DMS153 treated with DMSO at 0.1 percent for 48 hours (cell line): ENCODE measurements at regions not wholly inside any gene's neighbourhood (a gene's known extent, or its start where the extent isn't known, plus 50 kb on each side); places are given as distances from the start of the nearest gene placed in this dataset.
"Not testable (repeated sequence)": the region's sequence is repeated elsewhere in the genome, so short reads cannot be mapped to it uniquely, and the experiment has no call there.

Experiments
- DNase-seq: peaks from one replicate; lab custom pipeline; 2025; ENCODE audit not compliant: unreplicated experiment; lab: John Stamatoyannopoulos, UW

DNA sequence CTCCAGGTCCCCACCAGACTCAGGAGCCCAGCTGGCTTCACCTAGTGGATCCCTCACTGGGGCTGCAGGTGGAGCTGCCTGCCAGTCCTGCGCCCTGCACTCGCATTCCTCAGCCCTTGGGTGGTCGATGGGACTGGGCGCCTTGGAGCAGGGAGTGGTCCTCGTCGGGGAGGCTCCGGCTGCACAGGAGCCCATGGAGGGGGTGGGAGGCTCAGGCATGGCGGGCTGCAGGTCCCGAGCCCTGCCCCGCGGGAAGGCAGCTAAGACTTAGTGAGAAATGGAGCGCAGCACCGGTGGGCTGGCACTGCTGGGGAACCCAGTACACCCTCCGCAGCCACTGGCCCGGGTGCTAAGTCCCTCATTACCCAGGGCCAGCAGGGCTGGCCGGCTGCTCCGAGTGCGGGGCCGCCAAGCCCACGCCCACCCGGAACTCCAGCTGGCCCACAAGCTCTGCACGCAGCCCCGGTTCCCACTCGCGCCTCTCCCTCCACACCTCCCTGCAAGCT lies 203.4 kb downstream of the DSC3 start:
- not testable (repeated sequence) for DNase-seq

DNA sequence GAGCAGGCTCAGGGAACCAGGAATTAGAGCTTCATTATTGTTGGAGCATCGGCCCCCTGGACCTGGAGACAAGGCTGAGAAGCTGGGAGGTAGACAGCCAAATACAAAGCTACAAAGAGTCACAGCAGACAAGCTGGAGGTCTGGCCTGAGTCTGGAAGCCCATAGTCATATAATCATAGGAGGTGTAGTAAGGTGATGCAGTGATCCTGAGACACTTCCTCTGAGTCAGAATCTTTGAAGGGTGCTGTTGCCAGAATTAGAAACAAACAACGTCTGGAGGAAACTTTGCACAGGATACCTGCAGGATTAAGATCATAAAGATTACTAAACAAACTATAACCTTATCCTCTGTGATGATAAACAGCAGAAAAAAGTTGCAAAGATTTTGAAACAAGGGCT lies 213.8 kb downstream of the DSC3 start:
- DNase-seq = no peak

DNA sequence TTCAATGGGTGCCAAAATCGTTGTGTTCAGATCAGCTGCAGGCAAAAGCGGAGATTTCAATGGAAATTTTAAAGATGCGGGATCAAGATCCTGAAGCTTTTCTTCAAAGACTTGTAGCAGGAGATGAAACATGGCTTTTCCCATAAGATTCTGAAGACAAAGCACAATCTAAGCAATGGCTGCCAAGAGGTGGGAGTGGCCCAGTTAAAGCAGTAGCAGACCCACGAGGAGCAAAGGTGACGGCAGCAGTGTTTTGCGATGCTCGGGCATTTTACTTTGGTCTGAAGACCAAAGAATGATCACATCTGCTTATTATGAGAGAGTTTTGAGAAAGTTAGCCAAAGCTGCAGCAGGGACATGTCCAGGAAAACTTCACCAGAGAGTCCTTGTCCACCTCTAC lies 222.9 kb downstream of the DSC3 start:
- no peak for DNase-seq

DNA sequence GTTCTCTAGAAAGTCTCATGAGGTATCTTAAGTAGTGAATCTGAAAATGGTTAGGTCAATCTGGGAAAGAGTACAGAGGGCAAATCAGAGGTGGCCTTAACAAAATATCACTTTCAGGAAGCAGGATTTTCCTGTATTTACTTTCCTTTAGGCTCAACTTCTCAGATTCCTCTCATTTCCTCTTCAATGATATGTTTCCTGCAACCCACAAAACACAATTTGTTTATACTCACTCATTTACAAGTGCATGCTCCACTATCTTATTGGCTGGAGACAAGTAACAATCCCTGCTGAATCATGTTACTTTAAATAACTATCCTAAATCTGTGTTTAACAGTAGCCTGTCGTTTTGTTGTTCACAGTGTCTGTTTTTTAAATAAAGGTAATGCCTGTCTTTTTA lies 228.1 kb downstream of the DSC3 start:
- no peak for DNase-seq

DNA sequence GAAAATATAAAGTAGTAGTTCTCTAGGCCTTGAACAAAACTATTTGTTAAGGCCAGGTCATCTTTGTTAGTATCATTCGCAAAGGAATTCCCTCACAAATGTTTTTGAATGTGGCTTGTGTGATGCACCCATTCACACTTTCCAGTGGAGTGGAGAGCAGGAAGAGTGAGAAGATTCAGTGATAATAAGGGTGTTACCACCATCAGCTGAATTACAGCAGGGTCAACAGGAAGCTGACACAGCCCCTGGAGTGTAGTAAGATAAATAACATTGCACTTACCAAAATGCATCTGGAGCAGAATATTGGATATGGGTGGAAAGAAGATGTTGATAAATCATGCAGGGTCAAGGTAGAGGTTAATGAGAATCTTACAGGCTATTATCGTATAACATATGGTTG lies 231.0 kb downstream of the DSC3 start:
- DNase-seq = no peak

DNA sequence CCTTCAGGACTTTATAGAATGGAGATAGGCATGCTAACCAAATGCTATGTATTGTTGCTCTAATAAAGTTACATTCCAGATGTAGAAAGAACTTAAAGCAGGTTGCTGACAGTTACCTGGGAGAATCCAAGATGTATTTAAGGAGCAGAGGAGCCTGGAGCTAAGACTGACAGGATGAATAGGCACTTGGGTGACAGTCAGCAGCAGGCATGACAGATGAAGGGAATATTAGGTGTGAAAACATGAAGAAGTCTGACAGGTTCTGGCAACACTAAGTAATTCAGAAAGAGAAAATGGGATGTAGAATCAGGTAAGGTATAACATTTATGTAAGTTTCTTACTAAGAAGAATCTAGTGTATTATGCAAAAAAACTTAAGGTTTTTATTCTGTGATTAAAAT lies 232.0 kb downstream of the DSC3 start:
- DNase-seq = no peak

DNA sequence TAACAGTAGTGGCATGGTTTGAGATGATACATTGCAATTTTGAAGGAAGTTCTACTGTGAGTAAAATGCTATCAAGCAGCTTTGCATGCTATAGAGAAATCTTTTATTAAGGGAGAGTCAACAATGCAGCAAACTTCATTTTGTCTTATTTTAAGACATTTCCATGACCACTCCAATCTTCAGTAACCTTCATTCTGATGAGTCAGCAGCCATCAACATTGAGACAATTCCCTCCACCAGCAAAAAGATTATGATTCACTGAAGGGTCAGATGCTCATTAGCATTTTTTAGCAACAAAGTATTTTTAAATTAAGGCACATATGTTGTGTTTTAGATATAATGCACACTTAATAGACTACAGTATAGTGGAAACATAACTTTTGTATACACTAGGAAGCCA lies 235.7 kb downstream of the DSC3 start:
- no peak for DNase-seq

DNA sequence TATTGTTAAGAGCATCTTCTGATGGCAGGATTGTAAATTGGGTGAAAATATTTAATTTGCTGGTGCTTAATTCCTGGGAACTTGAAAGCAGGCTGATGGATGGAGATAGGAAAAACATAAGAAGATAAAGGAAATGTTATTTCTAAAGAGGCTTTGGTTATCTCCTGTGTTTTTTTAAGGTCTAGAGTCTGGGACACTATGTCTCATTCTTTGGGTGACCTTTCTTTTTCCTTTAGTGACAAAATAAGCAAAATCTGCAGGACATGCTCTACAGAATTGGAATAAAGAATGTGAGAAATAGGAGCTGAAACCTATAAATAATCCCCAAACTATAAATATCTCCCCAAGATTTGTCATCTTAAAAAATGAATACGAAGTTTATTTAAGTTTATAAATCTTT lies 241.7 kb downstream of the DSC3 start:
- DNase-seq = no peak

DNA sequence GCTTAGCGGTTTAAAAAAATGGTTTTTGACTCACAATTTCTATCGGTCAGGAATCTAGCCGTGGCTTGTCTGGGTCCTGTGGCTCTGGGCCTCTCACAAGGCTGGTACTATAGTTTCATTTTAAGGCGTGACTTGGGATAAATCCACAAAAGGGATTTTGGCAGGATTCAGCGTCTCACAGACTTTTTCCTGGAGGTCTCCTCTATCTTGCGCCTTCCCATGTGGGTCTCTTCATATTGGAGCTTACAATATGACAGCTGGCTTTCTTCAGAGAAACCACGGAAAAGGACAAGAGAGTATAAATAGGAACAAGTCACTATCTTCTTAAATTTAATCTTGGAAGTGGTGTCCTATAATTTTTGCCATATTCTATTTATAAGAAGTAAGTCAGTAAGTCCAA lies 250.5 kb downstream of the DSC3 start:
- DNase-seq = no peak

DNA sequence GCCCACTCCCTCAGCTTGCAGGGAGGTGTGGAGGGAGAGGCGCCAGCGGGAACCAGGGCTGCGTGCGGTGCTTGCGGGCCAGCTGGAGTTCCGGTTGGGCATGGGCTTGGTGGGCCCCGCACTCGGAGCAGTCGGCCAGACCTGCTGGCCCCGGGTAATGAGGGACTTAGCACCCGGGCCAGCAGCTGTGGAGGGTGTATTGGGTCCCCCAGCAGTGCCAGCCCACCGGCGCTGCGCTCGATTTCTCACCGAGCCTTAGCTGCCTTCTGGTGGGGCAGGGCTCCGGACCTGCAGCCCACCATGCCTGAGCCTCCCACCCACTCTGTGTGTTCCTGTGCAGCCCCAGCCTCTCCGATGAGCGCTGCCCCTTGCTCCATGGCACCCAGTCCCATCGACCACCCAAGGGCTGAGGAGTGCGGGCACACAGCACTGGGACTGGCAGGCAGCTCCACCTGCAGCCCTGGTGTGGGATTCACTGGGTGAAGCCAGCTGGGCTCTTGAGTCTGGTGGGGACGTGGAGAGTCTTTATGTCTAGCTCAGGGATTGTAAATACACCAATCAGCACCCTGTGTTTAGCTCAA lies 254.0 kb downstream of the DSC3 start:
- DNase-seq = not testable (repeated sequence)

DNA sequence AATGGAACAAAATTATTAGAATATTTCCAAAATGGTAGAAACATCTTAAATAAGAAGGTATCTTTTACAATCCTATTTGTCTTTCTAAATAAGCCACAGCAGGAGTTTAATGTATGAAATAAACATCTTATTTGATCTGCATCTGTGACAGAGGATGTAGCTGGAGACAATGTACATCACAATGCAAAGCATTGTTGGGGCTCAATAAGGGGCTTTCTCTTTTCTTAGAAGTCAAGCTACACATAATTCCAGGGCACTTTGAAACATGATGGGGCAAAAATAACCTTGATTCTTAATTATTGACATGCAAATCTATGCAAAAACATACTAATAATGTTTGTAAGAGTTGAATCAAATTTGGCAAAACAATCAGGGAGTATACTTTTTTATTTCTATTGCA lies 255.1 kb downstream of the DSC3 start:
- DNase-seq = no peak

DNA sequence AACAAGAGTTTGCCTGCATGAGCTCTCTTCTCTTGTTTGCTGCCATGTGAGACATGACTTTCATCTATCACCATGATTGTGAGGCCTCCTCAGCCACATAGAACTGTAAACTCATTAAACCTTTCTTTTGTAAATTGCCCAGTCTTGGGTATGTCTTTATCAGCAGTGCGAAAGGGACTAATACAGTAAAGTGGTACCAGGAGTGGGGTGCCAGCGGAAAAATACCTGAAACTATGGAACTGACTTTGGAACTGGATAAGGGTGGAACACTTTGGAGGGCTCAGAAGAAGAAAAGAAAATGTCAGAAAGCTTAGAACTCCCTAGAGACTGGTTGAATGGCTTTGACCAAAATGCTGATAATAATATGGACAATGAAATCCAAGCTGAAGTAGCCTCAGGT lies 260.9 kb downstream of the DSC3 start:
- no peak for DNase-seq

DNA sequence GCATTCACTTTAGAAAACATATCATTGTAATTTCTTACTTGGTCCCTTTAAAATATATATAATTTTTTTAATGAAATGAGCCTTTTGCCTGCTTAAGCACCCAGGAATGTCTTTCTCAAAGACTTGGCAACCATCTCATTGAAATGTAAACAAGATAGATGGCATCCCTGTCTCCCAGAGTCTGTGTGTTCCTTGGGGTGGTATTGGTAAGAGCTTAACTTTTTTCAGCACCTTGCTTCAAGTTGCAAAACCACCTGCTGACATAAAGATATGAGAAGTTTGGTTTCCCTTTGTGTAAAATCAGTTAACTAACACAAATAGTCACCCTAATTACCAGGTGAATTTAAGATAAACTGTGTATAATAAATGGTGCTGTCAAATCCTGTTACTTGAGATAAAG lies 266.9 kb downstream of the DSC3 start:
- DNase-seq = no peak

DNA sequence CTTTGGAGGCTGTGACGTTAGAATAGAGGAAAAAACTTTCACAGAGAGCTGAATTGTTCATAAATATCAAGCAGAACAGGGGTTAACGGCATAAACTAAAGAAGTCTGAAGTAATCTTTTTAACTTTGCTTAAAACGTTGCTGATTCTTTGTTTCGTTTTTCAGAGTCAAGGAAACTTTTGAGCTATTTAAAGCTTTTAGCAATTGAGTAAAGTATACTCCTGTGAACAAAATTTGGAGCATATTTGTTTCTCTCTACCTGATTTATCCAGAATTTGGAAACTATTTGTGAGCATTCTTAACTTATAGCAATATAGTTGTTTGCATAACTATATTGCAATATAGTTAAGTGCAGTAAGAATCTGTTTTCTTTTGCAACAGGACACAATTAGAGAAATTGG lies 270.4 kb downstream of the DSC3 start:
- DNase-seq = not testable (repeated sequence)

DNA sequence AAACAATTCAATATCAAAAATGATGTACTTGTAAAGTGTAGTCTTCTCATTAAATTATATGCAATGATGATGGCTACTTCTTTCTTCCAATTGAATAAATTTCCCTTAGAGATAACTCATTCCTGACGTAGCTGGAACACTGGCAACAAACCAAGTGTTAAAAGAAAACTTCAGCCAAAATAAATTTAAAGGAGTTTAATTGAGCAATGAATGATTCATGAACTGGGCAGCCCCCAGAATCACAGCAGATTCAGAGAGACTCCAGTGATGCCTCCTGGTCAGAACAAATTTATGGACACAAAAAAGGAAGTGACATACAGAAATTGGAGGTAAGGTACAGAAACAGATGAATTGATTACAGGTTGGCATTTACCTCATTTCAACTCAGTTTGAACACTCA lies 276.5 kb downstream of the DSC3 start:
- no peak for DNase-seq

DNA sequence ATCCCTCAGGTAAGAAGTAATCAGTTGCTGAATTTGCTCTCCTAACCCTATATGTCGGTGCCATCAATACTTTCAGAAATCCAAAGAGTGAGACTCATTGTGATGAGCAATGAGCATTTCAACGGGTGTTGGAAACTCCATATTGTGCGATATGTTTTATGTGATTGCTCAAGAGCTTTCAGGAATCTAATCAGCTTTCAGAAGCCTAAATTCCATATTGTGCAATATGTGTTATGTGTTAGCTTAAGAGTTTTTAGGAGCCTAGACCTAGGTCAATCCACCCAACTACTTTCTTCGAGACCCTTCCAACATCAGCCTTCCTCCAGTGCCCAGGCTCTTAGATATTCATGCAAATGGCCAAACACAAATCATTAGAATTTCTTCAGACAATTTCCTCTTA lies 277.3 kb downstream of the DSC3 start:
- no peak for DNase-seq

DNA sequence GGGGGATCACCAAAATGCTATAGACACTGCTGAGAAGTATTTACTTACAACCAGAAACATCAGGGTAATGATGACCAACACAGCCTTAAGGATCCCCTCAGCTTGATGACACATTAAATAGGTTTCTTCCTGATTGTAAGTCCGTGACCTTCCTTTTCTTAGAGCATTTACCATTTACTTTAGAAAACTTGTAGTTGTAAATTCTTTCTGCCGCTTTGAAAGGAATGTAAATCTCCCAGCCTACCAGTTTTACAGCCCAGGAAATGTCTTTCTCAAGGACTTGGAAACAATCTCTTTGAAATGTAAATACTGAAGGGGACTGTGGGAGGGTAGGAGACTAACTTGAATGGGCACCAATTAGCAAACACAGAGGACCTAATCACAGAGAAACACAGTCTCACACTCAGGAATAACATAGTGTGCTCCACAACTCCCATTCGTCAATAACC lies 278.6 kb downstream of the DSC3 start:
- DNase-seq = no peak

DNA sequence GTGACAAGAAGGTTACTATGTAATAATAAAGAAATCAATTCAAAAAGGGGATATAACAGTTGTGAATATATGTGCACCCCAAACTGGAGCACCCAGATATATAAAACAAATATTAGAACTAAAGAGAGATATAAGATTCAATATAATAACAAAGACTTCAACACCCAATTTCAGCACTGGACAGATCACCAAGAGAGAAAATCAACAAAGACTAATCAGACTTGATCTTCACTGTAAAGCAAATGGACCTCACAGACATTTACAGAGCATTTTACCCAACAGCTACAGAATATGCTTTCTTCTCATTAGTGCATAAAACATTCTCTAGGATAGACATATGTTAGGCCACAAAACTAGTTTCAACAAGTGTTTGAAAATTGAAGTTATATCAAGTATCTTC lies 287.7 kb downstream of the DSC3 start:
- DNase-seq = no peak

DNA sequence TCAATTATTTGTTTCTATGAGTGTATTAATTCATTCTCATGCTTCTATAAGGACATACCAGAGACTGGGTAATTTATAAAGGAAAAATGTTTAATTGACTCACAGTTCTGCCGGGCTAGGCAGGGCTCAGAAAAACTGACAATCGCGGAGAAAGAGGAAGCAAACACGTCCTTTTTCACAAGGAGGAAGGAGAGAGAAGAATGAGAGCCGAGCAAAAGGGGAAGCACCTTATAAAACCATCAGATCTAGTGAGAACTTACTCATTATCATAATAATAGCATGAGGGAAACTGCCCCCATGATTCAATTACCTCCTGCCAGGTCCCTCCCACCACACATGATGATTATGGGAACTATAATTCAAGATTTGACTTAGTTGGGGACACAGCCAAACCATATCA lies 294.0 kb downstream of the DSC3 start:
- DNase-seq = no peak

DNA sequence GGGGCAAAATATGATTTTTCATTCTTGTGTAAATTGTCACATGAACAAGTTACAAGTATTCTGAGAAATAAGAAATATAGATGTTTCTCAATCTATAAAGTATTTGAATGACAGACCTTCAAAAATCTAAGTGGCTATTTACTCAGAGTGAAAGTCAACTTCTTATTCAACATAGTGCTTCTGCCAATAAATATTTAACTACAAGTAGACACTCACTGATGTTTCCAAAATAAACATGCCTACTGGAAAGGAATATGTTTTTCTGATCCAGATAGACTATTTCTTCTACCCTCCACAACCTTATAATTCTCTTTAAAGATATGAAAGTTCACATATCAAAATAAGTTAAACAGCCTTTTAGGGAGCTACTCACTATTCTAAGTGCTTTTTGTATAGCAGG lies 296.3 kb downstream of the DSC3 start:
- DNase-seq = no peak

DNA sequence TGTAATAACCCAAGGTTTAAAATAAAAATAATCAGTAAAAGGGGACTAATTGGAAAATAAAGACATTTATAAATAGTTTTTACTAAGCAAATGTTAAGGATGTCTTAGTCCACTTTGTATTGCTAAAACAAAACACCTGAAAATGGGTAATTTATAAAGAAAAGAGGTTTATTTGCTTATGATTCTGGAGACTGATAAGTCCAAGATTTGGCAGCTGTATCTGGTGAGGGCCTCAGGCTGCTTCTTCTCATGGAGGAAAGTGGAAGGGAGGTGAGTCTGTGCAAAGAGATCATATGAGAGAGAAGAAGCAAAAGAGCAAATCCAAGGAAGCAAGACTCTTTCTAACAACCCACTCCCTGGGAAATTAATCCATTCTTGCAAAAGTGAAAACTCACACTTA lies 299.5 kb downstream of the DSC3 start:
- DNase-seq = no peak

DNA sequence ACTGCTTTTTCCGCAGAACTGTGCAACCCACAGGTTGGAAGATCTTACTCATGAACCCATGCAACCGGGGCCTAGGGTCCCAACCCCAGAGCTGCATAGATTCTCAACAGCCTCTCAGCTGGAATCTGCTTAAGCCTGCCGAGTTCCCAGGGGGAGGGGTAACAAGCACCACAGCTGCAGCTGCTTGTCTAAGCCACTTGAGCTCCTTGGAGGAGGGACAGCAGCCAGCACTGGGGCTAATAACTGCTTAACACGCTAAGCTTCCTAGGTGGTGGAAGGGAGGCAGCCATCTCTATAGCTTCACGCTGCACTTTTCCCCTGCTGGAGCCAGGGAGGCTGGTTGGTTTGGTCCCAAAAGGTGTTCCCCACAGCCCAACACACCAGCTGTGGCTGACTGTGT lies 311.6 kb downstream of the DSC3 start:
- no peak for DNase-seq

DNA sequence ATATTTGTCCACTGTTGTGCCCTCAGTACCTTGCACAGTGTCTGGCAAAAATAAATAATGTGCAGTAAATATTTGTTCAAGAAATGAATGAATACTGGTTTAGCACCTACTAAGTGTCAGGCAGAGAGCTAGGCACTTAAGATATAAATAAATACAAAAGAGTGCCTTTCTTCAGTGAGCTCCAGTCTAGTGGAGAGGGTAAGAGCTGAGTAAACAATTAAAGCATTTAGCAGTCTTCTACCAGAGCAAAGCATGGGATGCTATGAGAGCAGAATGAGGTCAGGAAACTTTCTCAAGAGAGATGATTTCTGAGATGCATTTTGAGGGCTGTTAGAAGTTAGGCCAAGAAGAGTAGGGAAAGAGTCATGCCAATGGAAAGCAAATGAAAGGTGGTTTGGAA lies 314.7 kb downstream of the DSC3 start:
- no peak for DNase-seq

DNA sequence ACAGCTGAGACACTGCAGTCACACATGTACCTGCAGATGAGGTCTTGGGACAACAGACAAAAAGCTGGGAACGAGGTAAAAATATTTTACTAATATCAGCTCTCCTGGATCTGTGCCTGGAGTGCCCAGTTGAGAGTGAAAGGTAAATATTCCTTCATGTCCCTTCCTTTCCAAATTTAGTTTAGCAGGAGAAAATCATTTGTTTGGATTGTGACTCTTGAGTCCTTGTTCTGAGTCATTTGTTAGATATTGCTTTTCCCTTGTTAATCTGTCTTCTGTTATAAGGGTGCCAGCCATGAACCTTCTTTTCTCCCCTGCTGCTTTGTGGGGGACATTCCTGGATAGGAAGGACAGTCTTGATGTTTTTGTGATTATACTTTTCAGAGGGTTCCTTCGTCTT lies 329.2 kb downstream of the DSC3 start:
- DNase-seq = no peak
